Liver (tissue), 8 donors: ENCODE measurements at regions not wholly inside any gene's neighbourhood (a gene's known extent, or its start where the extent isn't known, plus 50 kb on each side); places are given as distances from the start of the nearest gene placed in this dataset.

Experiments
- DNase-seq: peaks from one replicate; pipeline ENCODE4 v3.0.0-alpha.2; 2017; ENCODE audit warnings: low spot score
- H3K27ac ChIP-seq, 2 donors: one replicate each; pipeline ENCODE4 v1.7.0; 2013; ENCODE audit warnings: inconsistent platforms in 2 of 2, low read length in 2 of 2, control low read depth in 1 of 2, low read depth in 1 of 2, mild to moderate bottlenecking in 1 of 2
- H3K27me3 ChIP-seq, 4 donors: one replicate each; pipeline versions ENCODE4 v1.6.1 to v1.7.0; 2013; ENCODE audit warnings: low read length in 3 of 4, inconsistent platforms in 1 of 4, mild to moderate bottlenecking in 1 of 4, moderate library complexity in 1 of 4; ENCODE audit not compliant: control insufficient read depth in 4 of 4, insufficient read depth in 4 of 4
- H3K36me3 ChIP-seq, 4 donors: one replicate each; pipeline versions ENCODE4 v1.6.1 to v1.7.0; 2013; ENCODE audit warnings: low read length in 3 of 4, mild to moderate bottlenecking in 3 of 4, low read depth in 1 of 4, moderate library complexity in 1 of 4; ENCODE audit not compliant: control insufficient read depth in 4 of 4, insufficient read depth in 3 of 4
- H3K4me1 ChIP-seq, 4 donors: one replicate each; pipeline versions ENCODE4 v1.6.1 to v1.7.0; 2013; ENCODE audit warnings: low read length in 3 of 4, mild to moderate bottlenecking in 3 of 4, moderate library complexity in 1 of 4; ENCODE audit not compliant: control insufficient read depth in 4 of 4, insufficient read depth in 4 of 4
- H3K4me3 ChIP-seq, 3 donors: one replicate each; pipeline versions ENCODE4 v1.6.1 to v1.7.0; 2013; ENCODE audit warnings: low read length in 3 of 3, control low read depth in 1 of 3, low read depth in 1 of 3, mild to moderate bottlenecking in 1 of 3
- H3K9ac ChIP-seq, 2 donors: one replicate each; pipeline ENCODE4 v1.7.0; 2013; ENCODE audit warnings: low read length in 2 of 2, mild to moderate bottlenecking in 2 of 2, moderate library complexity in 2 of 2, control low read depth in 1 of 2, low read depth in 1 of 2
- H3K9me3 ChIP-seq, 4 donors: one replicate each; pipeline versions ENCODE4 v1.6.1 to v1.7.0; 2013; ENCODE audit warnings: low read length in 3 of 4; ENCODE audit not compliant: control insufficient read depth in 4 of 4
- ATF3 ChIP-seq: IDR thresholded peaks from 2 replicates; pipeline ENCODE4 v1.6.1; 2016; ENCODE audit warnings: antibody characterized with exemption
- CTCF ChIP-seq: fragments of 150-350 bp; IDR thresholded peaks from 2 replicates; pipeline ENCODE4 v1.5.1; 2017; ENCODE audit warnings: improper control_type of control experiment, low read depth, low read length; ENCODE audit not compliant: missing input control
- FOXA1 ChIP-seq: IDR thresholded peaks from 2 replicates; pipeline ENCODE4 v1.6.1; 2016; ENCODE audit warnings: antibody characterized with exemption
- FOXA2 ChIP-seq: IDR thresholded peaks from 2 replicates; pipeline ENCODE4 v1.6.1; 2016; ENCODE audit warnings: antibody characterized with exemption
- HNF4G ChIP-seq: IDR thresholded peaks from 2 replicates; pipeline ENCODE4 v1.6.1; 2016; ENCODE audit warnings: antibody characterized with exemption
- RAD21 ChIP-seq, 2 donors: IDR thresholded peaks; 2 replicates each; pipeline ENCODE4 v1.6.1; 2016; ENCODE audit warnings: antibody characterized with exemption in 2 of 2, mild to moderate bottlenecking in 2 of 2
- REST ChIP-seq: IDR thresholded peaks from 2 replicates; pipeline ENCODE4 v1.6.1; 2016; ENCODE audit warnings: antibody characterized with exemption, mild to moderate bottlenecking
- RXRA ChIP-seq, 2 donors: IDR thresholded peaks; 2 replicates each; pipeline ENCODE4 v1.6.1; 2017 to 2018; ENCODE audit warnings: antibody characterized with exemption in 2 of 2, mild to moderate bottlenecking in 1 of 2
- SP1 ChIP-seq: IDR thresholded peaks from 2 replicates; pipeline ENCODE4 v1.6.1; 2018; ENCODE audit warnings: antibody characterized with exemption, mild to moderate bottlenecking
- TAF1 ChIP-seq: conservative IDR thresholded peaks from 2 replicates; pipeline ENCODE4 v1.6.1; 2016; ENCODE audit warnings: antibody characterized with exemption, mild to moderate bottlenecking
- YY1 ChIP-seq: IDR thresholded peaks from 2 replicates; pipeline ENCODE4 v1.6.1; 2016; ENCODE audit warnings: antibody characterized with exemption, mild to moderate bottlenecking
- ZBTB33 ChIP-seq: IDR thresholded peaks from 2 replicates; pipeline ENCODE4 v1.6.1; 2016; ENCODE audit warnings: antibody characterized with exemption
- WGBS: extraction: QIAGEN DNeasy Blood & Tissue Kit; methylation state at CpG from one replicate; pipeline ENCODE4 v1.1.7; 2013; 5-methylcytosine and 5-hydroxymethylcytosine counted together
- donor health status: healthy.
- donor health status: healthy.
- donor health status: healthy.
- donor health status: healthy.
- donor health status: healthy.

GRCh38 chr20:48357714-48358113 lies 470.1 kb downstream of the PREX1 start:
- H3K4me3 ChIP-seq: no peak overlapping the region

More at GRCh38 chr20:48357714-48358113, 470.1 kb downstream of the PREX1 start:
- Histone ChIP-seq H3K9me3 (no peaks in the 10 kb centered on the region), H3K27me3 (no peaks in the 10 kb centered on the region), H3K27ac (no peak overlapping the region), H3K36me3 (no peaks in the 10 kb centered on the region), H3K4me1 (no peaks in the 10 kb centered on the region), H3K9ac (no peak overlapping the region)
- TF ChIP-seq REST (no peak), HNF4G (no peak), TAF1 (no peak), YY1 (no peak), FOXA1 (no peak), RAD21 (IDR thresholded peaks at IDR 0.05) (no peak), SP1 (no peak), ATF3 (no peak), CTCF (no peak), FOXA2 (no peak), ZBTB33 (no peak), RXRA (IDR thresholded peaks at IDR 0.05) (no peak)
- DNase-seq: no peak
- WGBS: 89% methylated on average over 4 of the region's 4 CpGs
